ENCODE measurements at regions not wholly inside any gene's neighbourhood (a gene's known extent, or its start where the extent isn't known, plus 50 kb on each side); places are given as distances from the start of the nearest gene placed in this dataset.

DNA sequence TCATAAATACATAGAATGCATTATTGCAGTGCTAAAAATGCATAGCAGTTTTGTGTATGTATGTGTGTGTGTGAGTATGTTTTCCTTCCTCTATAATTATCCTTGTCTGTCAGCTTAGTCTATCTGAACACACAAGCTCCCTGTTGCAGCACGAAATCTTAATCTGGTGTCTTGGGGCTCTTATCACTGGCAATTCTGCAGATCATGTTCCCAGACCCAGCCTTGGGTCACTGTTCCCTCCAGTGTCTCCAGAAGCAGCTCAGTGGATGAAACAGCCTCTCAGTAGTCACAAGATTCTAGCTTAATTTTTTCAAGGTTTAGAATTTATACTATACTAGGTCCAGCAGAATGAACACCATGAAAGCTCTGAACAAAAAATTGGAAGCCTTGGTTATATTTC lies 777.9 kb downstream of the MRPL39 start:
- no peak for DNase-seq (ENCODE audit: low read depth in 2 of 3, low spot score in 2 of 3)

DNA sequence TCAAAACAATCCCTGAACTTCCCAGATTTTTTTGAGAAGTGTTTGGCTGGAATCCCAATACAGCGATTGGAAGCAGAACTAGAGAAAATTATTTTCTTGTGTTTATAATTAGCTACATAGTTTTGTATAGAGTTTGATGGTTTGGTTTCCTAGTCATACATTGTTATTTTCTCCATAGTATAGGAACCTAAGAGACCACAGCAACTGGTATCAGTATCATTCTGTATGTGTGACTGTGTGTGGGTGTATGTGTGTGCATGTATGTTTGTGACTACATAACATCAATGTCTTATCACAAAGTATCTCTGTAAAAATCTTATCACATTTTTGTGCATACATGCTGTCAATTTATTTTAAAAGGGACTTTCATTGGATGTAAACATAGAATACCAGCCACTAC lies 780.5 kb downstream of the MRPL39 start:
- no peak for DNase-seq (ENCODE audit: low read depth in 2 of 3, low spot score in 2 of 3)

DNA sequence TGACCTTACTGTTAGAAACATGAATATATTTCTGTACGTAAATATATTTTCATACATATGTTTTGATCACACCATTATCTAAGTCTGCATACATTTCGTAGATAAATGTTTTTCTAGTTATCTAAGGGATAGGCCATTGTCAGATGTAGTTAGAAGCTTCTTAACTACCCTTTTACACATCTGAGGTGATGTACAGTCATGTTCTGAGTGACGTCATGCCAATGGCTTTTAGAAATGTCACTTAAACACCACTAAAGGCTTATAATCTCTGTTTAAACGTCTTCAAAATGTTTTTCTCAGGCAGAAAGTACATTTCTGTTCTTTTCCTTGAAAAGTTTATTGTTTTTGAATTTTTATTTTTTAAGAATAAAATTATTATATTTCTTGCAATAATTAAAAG lies 781.9 kb downstream of the MRPL39 start:
- no peak for DNase-seq (ENCODE audit: low read depth in 2 of 3, low spot score in 2 of 3)

DNA sequence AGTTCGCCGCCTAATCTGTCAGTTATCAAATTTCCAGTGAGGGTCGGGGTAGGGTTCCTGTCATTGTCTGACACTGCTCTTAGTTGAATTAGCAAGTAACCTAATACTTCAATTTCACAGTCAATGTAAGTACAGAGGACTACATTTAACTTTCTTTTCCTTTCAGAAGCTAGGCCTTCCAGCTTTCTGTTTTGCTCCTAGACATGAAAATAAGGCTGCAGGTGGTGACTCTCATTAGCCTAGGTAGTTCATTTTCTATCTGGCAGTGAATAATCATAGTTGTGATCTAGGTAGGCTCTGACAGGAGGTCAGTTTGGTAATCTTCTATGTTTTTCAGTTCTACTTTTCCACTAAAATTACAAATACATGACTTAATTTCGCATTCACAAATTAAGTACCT lies 783.1 kb downstream of the MRPL39 start:
- DNase-seq (ENCODE audit: low read depth in 2 of 3, low spot score in 2 of 3) = no peak

DNA sequence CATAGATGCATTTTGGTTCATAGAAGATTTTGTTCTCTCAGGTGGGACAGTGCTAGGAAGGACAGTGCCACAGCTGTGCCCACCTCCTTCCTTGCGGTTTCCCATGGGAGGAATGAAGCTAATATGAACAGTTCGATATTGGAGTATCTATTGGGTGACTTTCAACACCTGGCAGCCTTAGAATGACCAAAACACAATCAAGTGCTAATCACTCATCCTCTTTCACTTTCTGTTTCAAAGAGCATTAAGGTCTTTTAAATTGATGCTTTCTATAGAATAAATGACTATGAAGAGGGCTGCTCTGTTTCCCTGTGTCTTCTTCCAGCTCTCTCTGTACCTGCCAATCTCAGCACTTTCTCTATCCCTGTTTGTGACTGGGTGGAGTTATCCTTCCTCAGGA lies 784.0 kb downstream of the MRPL39 start:
- DNase-seq (ENCODE audit: low read depth in 2 of 3, low spot score in 2 of 3) = no peak

DNA sequence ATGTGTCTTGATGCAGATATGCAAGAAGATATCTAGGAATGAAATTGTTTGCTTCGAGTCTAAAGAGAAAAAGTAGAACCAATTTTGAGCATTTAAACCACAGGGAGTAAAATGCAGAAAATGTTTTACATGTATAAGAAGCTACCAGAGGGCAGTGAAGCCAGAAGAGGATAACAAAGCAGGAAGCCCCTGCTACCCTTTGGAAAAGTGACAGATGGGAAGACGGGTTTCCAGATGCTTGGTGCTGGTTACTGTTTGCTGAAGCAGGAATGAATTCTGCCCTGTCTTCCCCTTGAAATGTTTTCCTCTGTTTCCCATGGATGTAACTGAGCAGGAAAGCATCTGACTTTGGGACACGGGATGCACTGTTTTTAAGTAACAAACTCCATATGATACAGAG lies 822.2 kb downstream of the MRPL39 start:
- no peak for DNase-seq (ENCODE audit: low read depth in 2 of 3, low spot score in 2 of 3)

DNA sequence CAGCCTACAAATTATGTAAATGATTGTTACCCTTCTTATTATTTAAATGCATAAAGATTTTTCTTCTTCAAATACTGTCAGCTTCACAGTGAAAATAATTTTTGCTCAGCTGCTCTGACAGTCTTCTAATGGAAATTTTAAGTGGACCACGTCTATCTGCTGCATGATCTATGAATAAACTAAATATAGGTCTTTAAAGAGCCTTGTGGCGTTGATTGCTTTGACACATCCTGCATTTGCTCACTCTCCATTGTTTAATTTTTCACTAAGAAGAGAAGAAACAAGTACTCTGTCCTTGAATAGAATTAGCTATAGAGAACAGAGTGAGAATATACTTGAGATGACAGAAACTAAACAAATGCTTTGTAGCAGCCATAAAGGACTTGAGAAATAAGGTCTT lies 826.1 kb downstream of the MRPL39 start:
- DNase-seq (ENCODE audit: low read depth in 2 of 3, low spot score in 2 of 3) = no peak

DNA sequence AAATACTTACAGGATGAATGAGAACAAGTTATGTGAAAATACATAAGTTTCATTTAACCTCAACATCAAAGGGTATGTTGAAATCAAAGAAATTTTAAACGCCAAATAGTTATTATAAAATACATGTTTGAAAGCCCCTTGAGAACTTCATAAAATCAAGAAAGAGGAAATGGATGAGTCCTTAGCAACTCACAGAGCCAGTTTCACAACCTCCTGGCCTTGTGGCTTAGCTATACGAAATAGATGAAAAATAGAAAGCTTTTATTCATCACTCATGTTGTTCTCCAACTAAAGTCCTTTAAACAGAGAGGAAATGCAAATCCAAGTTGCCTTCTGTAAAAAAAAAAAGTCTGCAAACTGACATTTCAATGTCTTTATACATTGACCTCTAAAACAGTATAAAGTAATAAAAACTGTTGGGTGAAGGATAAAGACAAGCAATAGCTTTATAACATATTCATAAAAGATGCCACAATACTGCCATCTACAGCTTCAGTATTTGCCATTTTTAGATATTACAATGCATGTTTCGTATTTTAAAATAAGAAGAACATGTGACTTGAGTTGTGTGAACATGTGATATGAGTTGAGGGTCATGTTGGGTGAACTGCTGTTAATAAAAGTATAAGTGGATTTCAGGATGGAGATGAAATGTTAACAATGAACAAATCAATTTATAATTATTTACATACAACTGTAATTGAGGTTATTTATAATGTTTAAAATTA lies 847.8 kb downstream of the MRPL39 start:
- no peak for DNase-seq (ENCODE audit: low read depth in 2 of 3, low spot score in 2 of 3)

DNA sequence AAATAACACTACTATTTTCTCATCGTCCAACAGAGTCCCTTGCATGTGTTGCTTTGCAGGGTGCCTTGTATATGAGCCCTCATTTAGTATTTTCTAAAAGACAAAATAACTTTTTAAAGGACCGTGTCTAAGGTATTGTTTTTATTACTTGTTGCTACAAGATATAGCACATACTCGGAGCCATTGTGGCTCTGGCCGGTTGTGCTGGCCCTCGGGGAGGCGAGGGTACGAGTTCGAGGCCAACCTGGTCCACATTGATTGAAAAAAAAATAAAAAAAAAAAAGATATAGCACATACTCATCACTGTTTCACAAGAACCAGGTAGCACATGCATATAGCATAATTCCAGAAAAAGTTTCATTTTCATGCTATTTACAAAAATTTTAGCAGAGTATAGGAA lies 869.2 kb downstream of the MRPL39 start:
- no peak for DNase-seq (ENCODE audit: low read depth in 2 of 3, low spot score in 2 of 3)

DNA sequence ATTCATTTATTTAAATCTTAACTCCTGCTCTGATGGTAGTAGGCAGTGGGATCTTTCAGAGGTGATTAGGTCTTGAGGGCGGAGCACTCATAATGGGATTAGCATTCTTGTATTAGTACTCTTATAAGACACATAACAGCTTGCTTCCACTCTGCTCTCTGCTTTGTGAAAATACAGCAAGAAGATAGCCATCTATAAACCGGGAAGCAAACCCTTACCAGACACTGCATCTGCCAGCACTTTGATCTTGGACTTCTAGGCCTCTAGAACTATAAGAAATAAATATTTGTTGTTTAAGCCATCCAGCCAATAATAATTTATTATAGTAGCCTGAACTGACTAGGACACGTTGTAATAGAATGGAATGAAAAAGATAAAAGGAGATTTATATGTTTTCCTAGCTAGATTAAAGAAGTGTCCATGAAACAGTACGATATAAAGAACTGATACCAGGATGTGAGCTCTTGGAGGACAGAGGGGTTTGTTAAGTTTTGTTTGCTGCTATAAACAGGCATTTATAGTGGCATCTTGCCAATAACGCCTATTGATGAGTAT lies 869.9 kb downstream of the MRPL39 start:
- no peak for DNase-seq (ENCODE audit: low read depth in 2 of 3, low spot score in 2 of 3)

DNA sequence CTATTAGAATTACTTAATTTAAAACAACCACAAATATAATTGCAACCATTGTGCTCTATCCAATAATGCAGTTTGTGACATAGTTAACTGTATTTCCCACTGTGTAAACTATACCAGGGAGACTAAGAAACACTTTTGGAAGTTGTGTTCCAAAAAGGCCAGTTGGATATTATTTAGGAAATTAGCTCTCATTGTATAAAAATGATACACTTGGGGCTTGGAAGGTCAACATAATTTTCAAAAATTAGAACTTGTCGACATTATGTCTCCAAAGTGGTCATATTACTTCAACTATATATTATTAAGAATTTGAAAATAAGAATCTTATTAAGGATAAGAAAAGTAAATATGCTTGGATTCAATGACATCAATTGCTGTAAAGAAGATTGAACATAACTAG lies 876.6 kb downstream of the MRPL39 start:
- no peak for DNase-seq (ENCODE audit: low read depth in 2 of 3, low spot score in 2 of 3)

DNA sequence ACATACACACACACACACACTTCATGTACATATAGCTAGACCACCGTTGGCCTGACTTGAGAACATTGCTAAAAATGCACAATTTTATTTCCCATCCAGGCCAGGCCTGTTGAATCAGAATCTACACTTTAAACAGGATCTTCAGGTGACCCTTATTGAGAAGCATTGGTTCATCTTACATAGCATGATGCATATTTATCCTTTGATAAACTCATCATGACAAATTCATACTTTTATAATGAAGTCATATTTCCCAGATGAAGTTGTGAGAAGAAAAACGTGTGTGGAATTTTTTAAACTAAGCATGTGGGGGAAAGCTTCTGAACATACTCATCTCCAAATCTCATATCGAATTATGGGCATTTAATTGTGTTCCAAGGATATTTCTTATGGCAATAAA lies 877.7 kb downstream of the MRPL39 start:
- DNase-seq (ENCODE audit: low read depth in 2 of 3, low spot score in 2 of 3) = no peak

DNA sequence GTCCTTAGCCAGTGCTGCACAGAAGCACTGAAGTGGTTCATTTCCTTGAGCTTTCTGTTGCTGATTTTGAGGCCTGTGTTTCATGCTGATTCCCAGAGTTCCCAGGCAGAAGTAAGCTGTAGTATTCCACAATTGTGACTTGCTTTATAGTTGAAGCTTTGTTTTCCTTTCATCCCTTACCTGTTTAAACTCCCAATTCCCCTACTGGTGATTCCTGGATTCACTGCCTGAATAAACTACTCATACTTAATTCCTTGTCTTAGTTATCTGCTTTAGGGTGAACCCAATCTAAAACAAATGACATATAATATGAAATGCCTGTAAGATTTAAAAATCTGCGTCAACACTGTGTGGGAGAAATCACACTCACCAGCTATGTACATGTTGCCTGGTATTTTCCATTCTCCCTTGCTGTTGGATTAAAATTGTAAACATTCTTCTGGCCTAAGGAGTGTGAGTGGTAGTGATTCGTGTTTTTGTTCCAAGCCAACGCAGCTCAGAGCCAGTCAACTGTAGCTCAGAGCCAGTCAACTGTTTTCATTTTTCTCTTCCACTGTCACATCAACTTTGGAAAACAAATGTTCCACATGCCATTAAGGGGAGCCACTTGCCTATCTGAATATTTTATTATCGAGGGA lies 879.4 kb downstream of the MRPL39 start:
- DNase-seq (ENCODE audit: low read depth in 2 of 3, low spot score in 2 of 3) = no peak

DNA sequence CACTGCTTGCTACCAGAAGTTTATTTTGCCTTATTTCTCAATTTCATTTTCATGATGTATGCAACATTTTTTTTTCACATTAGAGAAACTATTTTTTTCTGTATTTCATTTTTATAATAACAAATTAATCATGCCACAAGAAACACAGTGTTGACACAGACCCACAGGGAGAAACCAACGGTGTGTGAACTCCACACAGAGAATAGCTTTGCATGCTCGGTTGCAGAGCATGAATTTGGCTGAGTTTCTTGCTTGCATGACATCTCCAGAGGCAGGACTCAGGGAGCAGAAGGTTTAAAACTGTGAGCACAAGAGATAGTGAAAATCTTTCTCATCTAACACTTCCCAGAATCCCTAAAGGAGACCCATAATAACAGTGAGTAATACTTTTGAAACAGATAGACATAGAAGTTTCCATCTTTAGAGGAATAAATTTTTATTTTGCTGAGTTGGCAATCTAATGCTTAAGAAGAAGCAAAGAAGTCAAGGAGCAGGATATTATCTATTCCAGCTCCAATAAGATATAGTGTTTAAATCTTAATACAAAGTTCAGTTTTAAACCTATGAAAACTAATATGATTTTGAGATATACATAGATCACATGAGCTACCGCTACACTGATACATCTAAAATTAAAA lies 890.9 kb downstream of the MRPL39 start:
- no peak for DNase-seq (ENCODE audit: low read depth in 2 of 3, low spot score in 2 of 3)

DNA sequence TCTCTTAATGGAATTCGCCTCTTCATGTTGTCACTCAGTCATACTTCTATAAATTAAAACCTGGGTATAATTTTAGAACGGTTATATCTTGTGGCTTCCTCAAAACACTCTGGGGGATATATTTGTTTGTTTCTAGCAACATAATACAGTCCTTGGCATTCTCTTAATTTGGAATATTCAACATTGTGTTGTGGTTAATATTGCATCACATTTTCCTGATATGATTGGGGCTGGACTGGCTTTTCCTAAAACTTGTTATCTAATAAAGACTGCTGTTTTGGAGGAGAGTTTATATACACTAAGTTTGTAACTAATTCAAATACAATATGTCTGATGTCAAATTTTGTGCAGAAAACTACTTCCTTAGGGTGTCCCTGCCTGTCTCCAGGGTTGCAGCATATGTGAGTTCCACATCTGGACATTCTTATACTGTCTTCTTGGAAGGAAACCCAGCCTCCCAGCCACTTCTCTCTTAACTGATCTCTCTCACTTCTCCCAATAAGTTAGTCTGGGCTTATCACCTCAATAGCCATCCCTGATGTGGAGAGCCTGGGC lies 892.6 kb downstream of the MRPL39 start:
- DNase-seq (ENCODE audit: low read depth in 2 of 3, low spot score in 2 of 3) = no peak

DNA sequence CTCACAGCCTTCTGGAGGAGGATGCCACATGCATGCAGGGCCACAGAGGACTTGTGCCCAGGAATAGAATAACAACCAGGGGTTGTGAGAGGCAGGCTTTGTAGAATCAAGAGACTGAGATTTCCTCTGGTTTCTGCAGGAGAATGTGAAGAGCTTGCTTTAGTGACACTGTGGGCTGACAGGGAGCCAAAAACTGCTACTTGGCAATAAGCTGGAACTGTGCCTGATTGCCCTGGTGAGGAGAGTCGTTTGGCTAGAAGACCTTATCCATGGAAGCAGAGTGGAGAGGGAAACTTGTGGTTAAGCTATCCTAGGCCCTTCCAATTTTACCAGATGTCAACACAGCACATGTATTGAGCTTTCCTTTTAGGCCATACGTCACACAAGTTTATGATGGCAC lies 902.1 kb downstream of the MRPL39 start:
- DNase-seq (ENCODE audit: low read depth in 2 of 3, low spot score in 2 of 3) = no peak

DNA sequence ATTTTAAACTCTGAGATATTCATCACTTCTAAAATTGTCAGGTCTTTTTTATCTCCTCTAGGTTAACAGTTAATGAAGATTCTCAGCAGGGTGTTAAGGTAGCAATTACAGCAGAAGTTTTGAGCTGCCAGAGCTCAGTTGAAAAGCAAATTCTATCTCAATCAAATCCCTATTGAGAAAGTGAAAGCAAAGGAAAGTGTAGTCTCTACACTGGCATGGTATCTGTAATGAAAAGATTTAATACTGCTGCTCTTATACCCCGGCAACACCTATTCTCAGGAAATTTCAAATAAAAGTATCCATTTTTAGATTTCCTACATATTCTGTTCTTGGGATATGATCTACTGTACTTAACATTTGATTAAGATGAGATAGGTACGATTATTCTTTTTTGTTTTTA lies 913.5 kb downstream of the MRPL39 start:
- no peak for DNase-seq (ENCODE audit: low read depth in 2 of 3, low spot score in 2 of 3)

DNA sequence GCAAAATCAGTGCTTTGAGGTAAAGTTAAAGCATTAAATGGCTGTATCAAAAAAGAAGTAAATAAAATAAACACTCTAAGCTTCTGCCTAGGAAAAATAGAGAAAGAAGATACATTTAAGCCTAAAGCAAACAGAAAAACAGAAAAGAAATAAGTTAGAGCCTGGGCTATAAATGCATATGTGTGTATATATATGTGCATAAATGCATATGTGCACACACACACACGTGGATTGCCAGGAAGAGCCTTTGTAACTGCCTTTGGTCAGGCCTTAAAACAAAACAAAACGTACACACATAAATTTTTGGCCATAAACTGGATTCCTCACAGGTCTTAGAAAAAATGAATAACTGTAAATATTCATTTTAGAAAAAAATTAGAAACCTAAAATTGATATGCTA lies 925.8 kb downstream of the MRPL39 start:
- no peak for DNase-seq (ENCODE audit: low read depth in 2 of 3, low spot score in 2 of 3)

DNA sequence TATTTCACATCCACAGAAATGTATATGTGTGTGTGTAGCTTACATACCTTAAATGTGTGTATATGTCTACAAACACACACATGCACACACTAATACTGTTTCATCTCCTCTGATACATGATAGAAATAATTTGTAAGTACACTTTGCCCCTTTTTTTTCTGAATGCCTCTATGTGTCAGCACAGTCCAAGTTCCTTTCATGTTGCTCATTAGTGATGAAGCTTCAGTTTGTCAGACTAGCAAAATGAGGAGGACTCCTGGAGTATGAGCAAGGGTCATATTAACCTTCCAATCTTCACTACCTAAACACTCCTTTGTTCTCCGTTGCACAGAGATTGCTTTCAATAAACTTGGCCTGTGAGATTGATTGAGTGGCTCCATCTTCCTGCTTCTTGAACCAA lies 935.4 kb downstream of the MRPL39 start:
- no peak for DNase-seq (ENCODE audit: low read depth in 2 of 3, low spot score in 2 of 3)

DNA sequence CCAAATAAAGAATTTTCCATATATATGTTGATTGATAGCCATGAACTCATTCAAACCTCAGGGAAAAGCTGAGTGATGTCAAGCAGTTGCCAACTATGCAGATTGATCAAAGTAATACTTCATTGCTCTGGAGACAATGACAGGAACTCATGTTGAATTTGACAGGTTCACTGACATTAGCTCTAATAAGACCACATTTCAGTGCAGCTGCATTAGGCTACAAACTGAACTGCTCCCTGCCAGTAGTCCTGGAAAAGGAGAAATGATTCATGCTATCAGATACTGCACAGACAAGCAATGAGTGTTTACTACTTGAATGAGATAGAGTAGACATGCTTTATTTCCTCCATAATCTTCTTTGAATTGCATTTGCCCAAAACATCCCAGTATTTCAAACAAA lies 948.4 kb downstream of the MRPL39 start:
- DNase-seq (ENCODE audit: low read depth in 2 of 3, low spot score in 2 of 3) = no peak

DNA sequence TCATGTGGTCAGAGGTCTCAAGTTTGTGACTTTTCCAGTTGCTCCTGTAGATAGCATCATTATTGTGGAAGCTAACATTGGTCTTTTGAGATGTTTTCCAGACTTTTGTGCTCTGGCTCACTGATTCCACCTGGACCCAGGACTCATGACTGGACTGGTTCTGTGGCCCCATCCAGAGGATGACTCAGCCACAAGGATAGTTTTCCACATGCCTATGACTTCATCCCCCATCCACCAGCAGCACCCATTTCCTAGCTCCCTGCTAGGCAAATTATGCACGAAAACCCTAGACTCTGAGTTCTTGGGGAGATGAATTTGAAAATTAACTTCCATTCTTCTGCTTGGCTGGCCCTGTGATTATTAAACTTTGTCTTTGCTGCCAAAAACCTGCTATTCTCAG lies 949.3 kb downstream of the MRPL39 start:
- DNase-seq (ENCODE audit: low read depth in 2 of 3, low spot score in 2 of 3) = no peak

DNA sequence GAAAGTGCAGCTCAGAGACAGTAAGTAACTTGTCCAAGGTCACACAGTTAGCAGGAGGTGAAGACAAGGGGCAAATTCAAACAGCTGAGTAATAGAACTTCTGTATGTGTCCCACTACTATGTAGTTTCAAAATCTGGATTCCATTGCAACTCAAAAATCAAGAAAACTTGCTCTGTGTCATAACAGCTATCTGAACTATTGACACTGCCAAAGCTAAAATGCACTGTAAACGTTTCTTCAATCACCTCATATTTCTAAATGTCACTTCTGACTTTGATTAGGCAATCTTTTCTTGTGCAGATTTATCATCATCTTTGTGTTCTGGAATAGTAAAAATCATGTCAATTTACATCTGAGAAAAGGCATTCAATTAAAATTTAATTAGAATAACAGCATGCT lies 957.6 kb downstream of the MRPL39 start:
- DNase-seq (ENCODE audit: low read depth in 2 of 3, low spot score in 2 of 3) = no peak
